Prostate gland (tissue), 2 donors: ENCODE measurements at regions not wholly inside any gene's neighbourhood (a gene's known extent, or its start where the extent isn't known, plus 50 kb on each side); places are given as distances from the start of the nearest gene placed in this dataset.

Experiments
- POLR2A ChIP-seq: fragments of 450-650 bp; IDR thresholded peaks from one replicate; pipeline ENCODE4 v1.6.1; 2016; ENCODE audit warnings: antibody characterized with exemption, mild to moderate bottlenecking
- TF ChIP-seq, protein P1 (sequence below), 4 experiments: fragments of 200-600 bp in 2 of 4; fragments of 450-650 bp in 2 of 4; sonication (generic) in 2 of 4; IDR thresholded peaks; 1 replicate in 3 of 4; 2 replicates in 1 of 4; pipeline ENCODE4 v1.5.1; 2016 to 2019; ENCODE audit warnings: antibody characterized with exemption in 4 of 4, mild to moderate bottlenecking in 2 of 4, moderate library complexity in 2 of 4

DNA sequence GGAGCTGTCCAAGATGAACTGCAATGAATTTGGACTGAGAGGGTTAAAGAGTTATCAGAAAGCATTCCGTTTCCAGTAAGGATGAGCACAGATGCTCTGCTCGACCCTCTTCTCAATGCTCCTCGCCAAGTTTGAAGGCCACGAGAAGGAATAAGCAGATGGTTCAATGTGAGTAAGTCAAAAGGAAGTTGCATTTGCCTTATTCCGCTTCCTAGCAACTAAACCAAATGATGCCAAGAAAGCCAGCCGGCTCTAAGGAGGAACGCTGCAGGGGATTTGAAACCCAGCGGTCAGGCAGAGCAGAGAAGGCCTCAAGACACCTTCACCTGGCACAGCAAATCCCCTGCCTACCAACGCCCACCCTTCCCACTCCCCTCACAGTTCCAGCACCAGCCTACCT lies 52.1 kb upstream of the CNEP1R1 start:
- TF ChIP-seq, protein P1, sequence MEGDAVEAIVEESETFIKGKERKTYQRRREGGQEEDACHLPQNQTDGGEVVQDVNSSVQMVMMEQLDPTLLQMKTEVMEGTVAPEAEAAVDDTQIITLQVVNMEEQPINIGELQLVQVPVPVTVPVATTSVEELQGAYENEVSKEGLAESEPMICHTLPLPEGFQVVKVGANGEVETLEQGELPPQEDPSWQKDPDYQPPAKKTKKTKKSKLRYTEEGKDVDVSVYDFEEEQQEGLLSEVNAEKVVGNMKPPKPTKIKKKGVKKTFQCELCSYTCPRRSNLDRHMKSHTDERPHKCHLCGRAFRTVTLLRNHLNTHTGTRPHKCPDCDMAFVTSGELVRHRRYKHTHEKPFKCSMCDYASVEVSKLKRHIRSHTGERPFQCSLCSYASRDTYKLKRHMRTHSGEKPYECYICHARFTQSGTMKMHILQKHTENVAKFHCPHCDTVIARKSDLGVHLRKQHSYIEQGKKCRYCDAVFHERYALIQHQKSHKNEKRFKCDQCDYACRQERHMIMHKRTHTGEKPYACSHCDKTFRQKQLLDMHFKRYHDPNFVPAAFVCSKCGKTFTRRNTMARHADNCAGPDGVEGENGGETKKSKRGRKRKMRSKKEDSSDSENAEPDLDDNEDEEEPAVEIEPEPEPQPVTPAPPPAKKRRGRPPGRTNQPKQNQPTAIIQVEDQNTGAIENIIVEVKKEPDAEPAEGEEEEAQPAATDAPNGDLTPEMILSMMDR (IDR thresholded peaks at IDR 0.05) = no peak
- TF ChIP-seq POLR2A = no peak
